Loucy (cell line): ENCODE measurements at regions not wholly inside any gene's neighbourhood (a gene's known extent, or its start where the extent isn't known, plus 50 kb on each side); places are given as distances from the start of the nearest gene placed in this dataset.

Source experiments
- EZH2phosphoT487 ChIP-seq: fragments of 200-600 bp; IDR thresholded peaks from 2 replicates; pipeline ENCODE4 v1.6.1; 2018; ENCODE audit warnings: antibody characterized with exemption, mild to moderate bottlenecking, moderate library complexity, borderline replicate concordance
- TF ChIP-seq, protein P1 (sequence below): fragments of 200-600 bp; sonication (generic); conservative IDR thresholded peaks from 2 replicates; pipeline ENCODE4 v1.5.1; 2014; ENCODE audit warnings: mild to moderate bottlenecking, antibody characterized with exemption, low read length

DNA sequence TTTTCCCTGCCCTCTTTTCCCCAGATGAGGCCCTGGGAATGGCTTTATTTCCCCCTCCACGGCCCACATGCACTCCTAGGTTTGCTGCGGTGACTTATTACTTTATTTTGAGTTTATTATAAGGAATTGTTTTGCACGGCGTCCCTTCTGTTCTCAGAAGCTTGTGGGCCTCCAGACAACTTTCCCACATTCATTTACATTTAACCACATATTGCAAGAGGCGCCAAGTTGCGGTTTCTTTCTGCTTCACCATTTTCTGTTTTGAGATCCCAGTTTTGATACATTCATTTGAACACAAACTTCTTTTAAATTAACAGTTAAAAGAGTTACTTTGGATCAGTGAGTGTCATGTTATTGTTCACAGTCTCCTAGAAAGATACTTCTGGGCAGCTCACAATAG is 532.5 kb upstream of the MGMT start:
- TF ChIP-seq, protein P1, sequence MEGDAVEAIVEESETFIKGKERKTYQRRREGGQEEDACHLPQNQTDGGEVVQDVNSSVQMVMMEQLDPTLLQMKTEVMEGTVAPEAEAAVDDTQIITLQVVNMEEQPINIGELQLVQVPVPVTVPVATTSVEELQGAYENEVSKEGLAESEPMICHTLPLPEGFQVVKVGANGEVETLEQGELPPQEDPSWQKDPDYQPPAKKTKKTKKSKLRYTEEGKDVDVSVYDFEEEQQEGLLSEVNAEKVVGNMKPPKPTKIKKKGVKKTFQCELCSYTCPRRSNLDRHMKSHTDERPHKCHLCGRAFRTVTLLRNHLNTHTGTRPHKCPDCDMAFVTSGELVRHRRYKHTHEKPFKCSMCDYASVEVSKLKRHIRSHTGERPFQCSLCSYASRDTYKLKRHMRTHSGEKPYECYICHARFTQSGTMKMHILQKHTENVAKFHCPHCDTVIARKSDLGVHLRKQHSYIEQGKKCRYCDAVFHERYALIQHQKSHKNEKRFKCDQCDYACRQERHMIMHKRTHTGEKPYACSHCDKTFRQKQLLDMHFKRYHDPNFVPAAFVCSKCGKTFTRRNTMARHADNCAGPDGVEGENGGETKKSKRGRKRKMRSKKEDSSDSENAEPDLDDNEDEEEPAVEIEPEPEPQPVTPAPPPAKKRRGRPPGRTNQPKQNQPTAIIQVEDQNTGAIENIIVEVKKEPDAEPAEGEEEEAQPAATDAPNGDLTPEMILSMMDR: no peak
- no peak for TF ChIP-seq EZH2phosphoT487
